ENCODE measurements at regions not wholly inside any gene's neighbourhood (a gene's known extent, or its start where the extent isn't known, plus 50 kb on each side); places are given as distances from the start of the nearest gene placed in this dataset.

- no peak for DNase-seq
These were observed 87.9 kb upstream of the GRIA1 start for GRCh38 chr5:153402550-153402949.

GRCh38 chr5:153403470-153403869, 87.0 kb upstream of the GRIA1 start:
- no peak for DNase-seq

- no peak for DNase-seq
These were observed 85.7 kb upstream of the GRIA1 start for GRCh38 chr5:153404747-153405146.

GRCh38 chr5:153421676-153422075, 68.8 kb upstream of the GRIA1 start:
- DNase-seq = no peak

GRCh38 chr5:153425914-153426313, 64.6 kb upstream of the GRIA1 start:
- DNase-seq = no peak

- no peak for DNase-seq
These were observed 60.6 kb upstream of the GRIA1 start for GRCh38 chr5:153429761-153430380.

GRCh38 chr5:153432583-153432982, 57.9 kb upstream of the GRIA1 start:
- no peak for DNase-seq

- no peak for DNase-seq
These were observed 53.2 kb upstream of the GRIA1 start for GRCh38 chr5:153437251-153437650.

GRCh38 chr5:153439130-153439529, 51.3 kb upstream of the GRIA1 start:
- no peak for DNase-seq
